ENCODE measurements at regions not wholly inside any gene's neighbourhood (a gene's known extent, or its start where the extent isn't known, plus 50 kb on each side); places are given as distances from the start of the nearest gene placed in this dataset.

DNA sequence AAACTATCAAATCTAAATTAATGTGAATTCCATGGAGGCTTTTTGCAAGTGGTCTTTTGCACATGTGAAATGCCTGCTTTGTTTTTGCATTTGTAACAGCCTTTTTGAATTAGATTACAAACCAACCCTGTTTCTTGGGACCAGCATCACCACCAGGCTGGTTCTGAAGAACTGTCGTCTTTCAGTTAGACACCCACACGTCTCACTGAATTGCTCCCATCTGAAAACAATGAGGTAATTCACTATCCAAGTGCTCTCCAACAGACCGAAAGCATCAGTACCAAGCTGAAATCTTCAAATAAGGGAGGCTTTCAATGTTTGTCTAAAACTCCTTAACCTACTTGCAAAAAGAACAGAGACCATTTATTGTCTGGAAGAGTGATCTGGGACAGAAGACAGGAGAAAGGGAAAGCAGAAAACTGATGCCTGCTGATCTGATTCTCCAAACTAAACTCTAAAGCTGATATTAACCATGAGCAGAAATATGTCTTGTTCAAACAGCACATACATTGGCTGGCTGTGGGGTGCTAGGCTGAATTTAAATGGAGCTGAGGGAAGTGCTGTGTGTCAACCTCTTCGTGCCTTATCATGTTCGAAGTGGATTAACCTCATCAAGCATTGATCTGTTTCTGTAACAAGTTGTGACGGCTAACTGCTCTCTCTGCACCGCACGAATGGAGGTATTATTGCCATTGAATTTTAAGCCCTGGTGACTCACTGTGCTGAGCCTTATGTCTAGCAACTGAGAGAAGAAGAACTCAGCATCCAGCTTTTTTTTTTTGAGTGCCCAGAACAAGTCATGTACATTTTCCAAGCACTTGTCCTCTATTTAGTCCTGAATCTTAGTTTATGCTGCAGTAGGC lies 213.7 kb upstream of the P2RY1 start:
- H3K4me1 Mint-ChIP-seq, result peaks cover 18% of the 10 kb centered on the region
- H3K4me1 ChIP-seq (ENCODE audit: control insufficient read depth, insufficient read depth, low read length), result peaks cover 6% of the 10 kb centered on the region
- no peak overlapping the region for H3K4me3 ChIP-seq (ENCODE audit: low read length)
- H3K27me3 ChIP-seq (ENCODE audit: control insufficient read depth, insufficient read depth, low read length, poor library complexity, severe bottlenecking), result no peaks in the 10 kb centered on the region
- DNase-seq, result no peak
- H3K27ac Mint-ChIP-seq, result no peak overlapping the region
- TF ChIP-seq CTCF (conservative IDR thresholded peaks at IDR 0.05), result no peak
- no peaks in the 10 kb centered on the region for H3K36me3 ChIP-seq (ENCODE audit: control insufficient read depth, insufficient read depth, low read length)
- peaks cover 2% of the 10 kb centered on the region for H3K27me3 Mint-ChIP-seq (ENCODE audit: insufficient read depth)
- no peaks in the 10 kb centered on the region for H3K9me3 Mint-ChIP-seq
- H3K36me3 Mint-ChIP-seq (ENCODE audit: low read depth), result no peaks in the 10 kb centered on the region
- no peak overlapping the region for H3K4me3 Mint-ChIP-seq
- no peak overlapping the region for H3K27ac ChIP-seq (ENCODE audit: low read depth, low read length)
- no peak overlapping the region for H3K9ac ChIP-seq (ENCODE audit: extremely low read depth, low read length, poor library complexity, severe bottlenecking)
- H3K9me3 ChIP-seq (ENCODE audit: control insufficient read depth, low read length), result no peaks in the 10 kb centered on the region
- 72 to 75% methylated on average over 7 to 8 of the region's 8 CpGs for WGBS, 2 experiments (ENCODE audit: insufficient coverage in 1 of 2, insufficient read length in 1 of 2)

DNA sequence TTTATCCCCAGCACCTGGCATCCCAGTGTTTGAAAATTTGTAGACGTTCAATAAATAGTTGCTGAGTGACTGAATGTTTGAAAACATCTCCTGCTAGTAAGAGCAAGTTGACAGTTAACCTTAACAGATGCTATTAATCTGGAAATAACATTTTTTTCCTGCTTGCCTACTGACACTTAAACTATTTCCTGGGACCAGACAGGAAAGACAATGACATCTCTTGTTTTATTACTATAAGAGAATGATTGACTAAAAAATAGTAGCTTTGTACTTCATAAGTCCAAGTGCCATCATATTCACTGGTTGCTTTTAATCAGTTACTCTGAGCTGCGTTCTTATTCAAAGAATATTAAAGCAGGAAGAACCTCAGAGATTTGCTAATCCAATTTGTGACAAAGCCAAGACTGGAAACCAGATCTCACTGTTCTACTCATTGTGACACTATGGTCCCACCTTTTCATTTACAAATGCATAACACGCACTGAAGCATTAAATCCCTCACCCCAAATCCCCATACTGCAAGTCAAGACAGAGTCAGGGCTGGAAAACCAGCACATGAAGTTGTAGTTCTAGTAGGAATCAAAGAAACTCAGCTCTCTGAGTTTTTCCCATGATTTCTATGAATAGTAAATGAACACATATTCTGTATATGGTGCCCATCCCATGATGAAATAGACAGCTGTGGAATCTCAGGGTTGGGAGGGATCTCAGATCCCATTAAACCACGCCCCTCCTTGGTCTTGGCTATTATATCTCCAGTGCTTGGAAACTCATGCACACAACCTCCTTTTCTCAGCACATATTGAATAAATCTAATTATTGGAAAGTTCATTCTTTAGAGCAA lies 212.7 kb upstream of the P2RY1 start:
- peaks cover 6% of the 10 kb centered on the region for H3K4me1 ChIP-seq (ENCODE audit: control insufficient read depth, insufficient read depth, low read length)
- H3K27me3 ChIP-seq (ENCODE audit: control insufficient read depth, insufficient read depth, low read length, poor library complexity, severe bottlenecking), result no peaks in the 10 kb centered on the region
- H3K4me3 Mint-ChIP-seq, result no peak overlapping the region
- DNase-seq, result no peak
- no peaks in the 10 kb centered on the region for H3K9me3 Mint-ChIP-seq
- WGBS, 2 experiments (ENCODE audit: insufficient coverage in 1 of 2, insufficient read length in 1 of 2), result 84 to 96% methylated on average over 3 to 4 of the region's 4 CpGs
- no peaks in the 10 kb centered on the region for H3K9me3 ChIP-seq (ENCODE audit: control insufficient read depth, low read length)
- H3K36me3 ChIP-seq (ENCODE audit: control insufficient read depth, insufficient read depth, low read length), result no peaks in the 10 kb centered on the region
- H3K9ac ChIP-seq (ENCODE audit: extremely low read depth, low read length, poor library complexity, severe bottlenecking), result no peak overlapping the region
- H3K27ac Mint-ChIP-seq, result no peak overlapping the region
- peaks cover 2% of the 10 kb centered on the region for H3K27me3 Mint-ChIP-seq (ENCODE audit: insufficient read depth)
- peaks cover 18% of the 10 kb centered on the region for H3K4me1 Mint-ChIP-seq
- no peaks in the 10 kb centered on the region for H3K36me3 Mint-ChIP-seq (ENCODE audit: low read depth)
- no peak overlapping the region for H3K4me3 ChIP-seq (ENCODE audit: low read length)
- TF ChIP-seq CTCF (conservative IDR thresholded peaks at IDR 0.05), result no peak
- H3K27ac ChIP-seq (ENCODE audit: low read depth, low read length), result no peak overlapping the region

DNA sequence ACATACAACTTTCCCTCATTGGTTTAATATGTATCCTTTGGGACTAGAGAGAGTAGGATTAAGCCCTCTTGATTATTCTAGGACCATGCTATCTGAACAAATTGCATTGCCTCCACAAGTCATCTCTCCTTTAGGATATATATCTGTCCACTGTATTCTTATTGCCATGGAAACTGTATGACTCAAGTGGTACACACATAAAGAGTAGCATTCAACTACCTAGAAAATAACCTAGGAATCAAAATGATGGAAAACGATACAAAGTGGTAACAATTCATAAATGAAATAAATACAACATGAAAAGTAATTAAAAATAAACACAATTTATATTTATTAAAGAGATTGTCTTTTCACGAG lies 212.1 kb upstream of the P2RY1 start:
- no peaks in the 10 kb centered on the region for H3K36me3 Mint-ChIP-seq (ENCODE audit: low read depth)
- Histone ChIP-seq H3K4me1 (ENCODE audit: control insufficient read depth, insufficient read depth, low read length) (peaks cover 6% of the 10 kb centered on the region), H3K4me3 (ENCODE audit: low read length) (no peak overlapping the region), H3K27ac (ENCODE audit: low read depth, low read length) (no peak overlapping the region), H3K36me3 (ENCODE audit: control insufficient read depth, insufficient read depth, low read length) (no peaks in the 10 kb centered on the region), H3K27me3 (ENCODE audit: control insufficient read depth, insufficient read depth, low read length, poor library complexity, severe bottlenecking) (no peaks in the 10 kb centered on the region), H3K9ac (ENCODE audit: extremely low read depth, low read length, poor library complexity, severe bottlenecking) (no peak overlapping the region), H3K9me3 (ENCODE audit: control insufficient read depth, low read length) (no peaks in the 10 kb centered on the region)
- WGBS, 2 experiments (ENCODE audit: insufficient coverage in 1 of 2, insufficient read length in 1 of 2), result 86% methylated on average over 1 of the region's 2 CpGs; no CpG with 5 or more reads in 1 of the 2 experiments
- H3K27me3 Mint-ChIP-seq (ENCODE audit: insufficient read depth), result peaks cover 2% of the 10 kb centered on the region
- H3K27ac Mint-ChIP-seq, result no peak overlapping the region
- no peak overlapping the region for H3K4me3 Mint-ChIP-seq
- H3K4me1 Mint-ChIP-seq, result peaks cover 18% of the 10 kb centered on the region
- no peaks in the 10 kb centered on the region for H3K9me3 Mint-ChIP-seq
- no peak for TF ChIP-seq CTCF (conservative IDR thresholded peaks at IDR 0.05)
- no peak for DNase-seq

Data from endodermal cell (in vitro differentiated cells).